ENCODE measurements at regions not wholly inside any gene's neighbourhood (a gene's known extent, or its start where the extent isn't known, plus 50 kb on each side); places are given as distances from the start of the nearest gene placed in this dataset.

- Histone ChIP-seq H3K9me3 (ENCODE audit: control insufficient read depth, low read depth, low read length) (no peaks in the 10 kb centered on the region), H3K4me1 (ENCODE audit: control insufficient read depth, low read depth, low read length) (no peaks in the 10 kb centered on the region), H3K27me3 (ENCODE audit: control insufficient read depth, insufficient read depth, low read length) (no peaks in the 10 kb centered on the region), H3K4me3 (ENCODE audit: low read length) (no peak overlapping the region), H3K27ac (ENCODE audit: low read length) (no peak overlapping the region), H3K36me3 (ENCODE audit: control insufficient read depth, low read depth, low read length) (no peaks in the 10 kb centered on the region), H3K9ac (ENCODE audit: low read length) (no peak overlapping the region)
Observed at GRCh38 chr7:120168066-120168465, 104.9 kb upstream of the KCND2 start.

DNA sequence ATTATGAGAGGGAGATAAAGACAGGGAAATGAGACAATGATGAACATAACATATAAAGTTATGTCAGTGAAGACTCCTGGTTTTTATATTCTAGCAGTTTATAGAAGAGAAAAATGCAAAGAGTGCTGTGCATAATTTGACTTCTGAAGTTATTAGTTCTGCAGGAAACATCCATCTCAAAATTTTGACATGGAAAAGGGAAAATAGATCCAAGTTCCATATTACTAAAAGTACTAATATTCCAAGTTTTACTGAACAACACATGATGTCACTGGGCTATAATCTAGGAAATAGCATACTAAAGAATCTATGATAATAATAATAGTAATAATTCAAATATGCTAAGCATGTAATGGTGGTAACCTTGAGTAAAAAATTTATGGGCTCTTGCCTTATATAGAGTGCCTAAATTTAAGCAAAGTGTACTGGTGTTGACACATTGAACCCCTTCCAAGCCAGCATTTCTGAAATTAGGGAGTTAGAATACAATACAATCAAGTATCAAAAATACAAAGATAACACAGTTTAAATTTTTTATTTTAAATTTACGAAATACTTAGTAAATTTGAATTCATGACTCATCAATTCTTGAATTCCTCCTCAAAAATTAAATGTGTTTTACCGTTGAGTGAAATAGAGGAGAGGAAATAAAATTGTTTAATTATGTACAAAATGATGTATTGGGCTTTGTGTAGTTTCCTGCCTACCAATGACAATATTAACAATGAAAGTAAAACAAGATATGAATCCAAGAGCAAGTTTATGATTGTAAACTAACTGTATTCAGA is 102.8 kb upstream of the KCND2 start:
- Histone ChIP-seq H3K9me3 (ENCODE audit: control insufficient read depth, low read depth, low read length) (no peaks in the 10 kb centered on the region), H3K27ac (ENCODE audit: low read length) (no peak overlapping the region), H3K27me3 (ENCODE audit: control insufficient read depth, insufficient read depth, low read length) (no peaks in the 10 kb centered on the region), H3K36me3 (ENCODE audit: control insufficient read depth, low read depth, low read length) (no peaks in the 10 kb centered on the region), H3K9ac (ENCODE audit: low read length) (no peak overlapping the region), H3K4me3 (ENCODE audit: low read length) (no peak overlapping the region), H3K4me1 (ENCODE audit: control insufficient read depth, low read depth, low read length) (no peaks in the 10 kb centered on the region)

GRCh38 chr7:120170834-120171233 is 102.1 kb upstream of the KCND2 start:
- Histone ChIP-seq H3K27me3 (ENCODE audit: control insufficient read depth, insufficient read depth, low read length) (no peaks in the 10 kb centered on the region), H3K36me3 (ENCODE audit: control insufficient read depth, low read depth, low read length) (no peaks in the 10 kb centered on the region), H3K9ac (ENCODE audit: low read length) (no peak overlapping the region), H3K27ac (ENCODE audit: low read length) (no peak overlapping the region), H3K4me1 (ENCODE audit: control insufficient read depth, low read depth, low read length) (no peaks in the 10 kb centered on the region), H3K9me3 (ENCODE audit: control insufficient read depth, low read depth, low read length) (no peaks in the 10 kb centered on the region), H3K4me3 (ENCODE audit: low read length) (no peak overlapping the region)

DNA sequence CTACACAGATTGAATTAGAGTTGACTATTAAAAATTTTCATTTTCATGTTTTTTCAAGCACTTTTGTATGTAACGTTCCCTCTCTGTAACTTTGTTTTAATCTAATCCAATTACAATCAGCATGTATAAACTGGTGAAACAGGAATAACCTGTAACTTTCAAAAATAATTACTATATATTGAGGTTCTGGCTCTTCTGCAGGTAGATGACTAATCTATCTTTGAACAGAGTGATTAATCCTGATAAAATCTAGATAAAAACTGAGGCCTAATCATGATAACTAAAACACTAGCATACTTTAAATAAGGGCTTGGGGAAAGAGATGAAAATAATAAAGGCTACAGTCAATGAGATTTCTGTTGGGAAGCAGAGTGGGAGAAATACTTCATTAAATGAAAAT is 101.6 kb upstream of the KCND2 start:
- H3K4me3 ChIP-seq (ENCODE audit: low read length), result no peak overlapping the region
- no peak overlapping the region for H3K9ac ChIP-seq (ENCODE audit: low read length)
- no peaks in the 10 kb centered on the region for H3K9me3 ChIP-seq (ENCODE audit: control insufficient read depth, low read depth, low read length)
- H3K4me1 ChIP-seq (ENCODE audit: control insufficient read depth, low read depth, low read length), result no peaks in the 10 kb centered on the region
- no peaks in the 10 kb centered on the region for H3K27me3 ChIP-seq (ENCODE audit: control insufficient read depth, insufficient read depth, low read length)
- no peak overlapping the region for H3K27ac ChIP-seq (ENCODE audit: low read length)
- no peaks in the 10 kb centered on the region for H3K36me3 ChIP-seq (ENCODE audit: control insufficient read depth, low read depth, low read length)

DNA sequence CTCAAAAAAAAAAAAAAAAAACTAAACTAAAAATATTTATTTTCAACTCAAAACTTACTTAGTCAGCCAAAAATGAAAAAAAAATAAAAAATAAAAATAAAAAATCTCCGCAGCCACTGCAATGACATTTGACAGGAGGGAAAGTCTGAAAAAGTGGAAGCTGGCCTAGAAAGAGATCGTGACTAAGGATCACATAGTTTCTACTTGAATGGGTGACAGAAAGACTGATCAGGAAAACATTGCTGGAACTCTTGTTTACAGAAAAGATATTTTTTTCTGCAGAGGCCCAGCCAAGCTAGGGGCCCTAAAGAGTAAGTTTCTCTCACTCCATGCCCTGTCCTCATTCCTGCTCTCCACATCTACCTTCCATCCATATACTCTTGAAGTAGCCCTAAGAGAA is 92.8 kb upstream of the KCND2 start:
- Histone ChIP-seq H3K4me1 (ENCODE audit: control insufficient read depth, low read depth, low read length) (no peaks in the 10 kb centered on the region), H3K9me3 (ENCODE audit: control insufficient read depth, low read depth, low read length) (no peaks in the 10 kb centered on the region), H3K27me3 (ENCODE audit: control insufficient read depth, insufficient read depth, low read length) (no peaks in the 10 kb centered on the region), H3K27ac (ENCODE audit: low read length) (no peak overlapping the region), H3K36me3 (ENCODE audit: control insufficient read depth, low read depth, low read length) (no peaks in the 10 kb centered on the region), H3K9ac (ENCODE audit: low read length) (no peak overlapping the region), H3K4me3 (ENCODE audit: low read length) (no peak overlapping the region)

- no peak overlapping the region for H3K27ac ChIP-seq (ENCODE audit: low read length)
- no peaks in the 10 kb centered on the region for H3K36me3 ChIP-seq (ENCODE audit: control insufficient read depth, low read depth, low read length)
- no peaks in the 10 kb centered on the region for H3K4me1 ChIP-seq (ENCODE audit: control insufficient read depth, low read depth, low read length)
- H3K9me3 ChIP-seq (ENCODE audit: control insufficient read depth, low read depth, low read length), result no peaks in the 10 kb centered on the region
- H3K27me3 ChIP-seq (ENCODE audit: control insufficient read depth, insufficient read depth, low read length), result no peaks in the 10 kb centered on the region
- H3K4me3 ChIP-seq (ENCODE audit: low read length), result no peak overlapping the region
- H3K9ac ChIP-seq (ENCODE audit: low read length), result no peak overlapping the region
Observed at GRCh38 chr7:120181499-120181898, 91.5 kb upstream of the KCND2 start.

DNA sequence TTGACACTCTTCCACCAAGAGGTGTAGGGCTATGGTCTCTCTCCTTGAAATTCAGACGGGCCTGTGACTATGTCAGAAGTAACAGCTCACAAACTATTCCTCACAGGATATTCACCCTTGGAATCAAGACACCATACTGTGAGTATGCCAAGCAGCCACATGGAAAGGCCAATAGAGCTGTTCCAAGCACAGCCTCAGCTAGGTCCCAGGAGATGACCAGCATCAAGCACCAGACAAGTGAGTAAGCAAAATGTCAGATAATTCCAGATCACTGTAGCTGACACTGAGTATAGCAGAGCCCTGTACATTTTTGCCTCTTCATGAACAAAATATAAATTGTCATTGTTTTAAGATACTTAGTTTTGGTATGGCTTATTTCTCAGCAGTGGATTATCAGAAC is 88.1 kb upstream of the KCND2 start:
- Histone ChIP-seq H3K36me3 (ENCODE audit: control insufficient read depth, low read depth, low read length) (no peaks in the 10 kb centered on the region), H3K9ac (ENCODE audit: low read length) (no peak overlapping the region), H3K27me3 (ENCODE audit: control insufficient read depth, insufficient read depth, low read length) (no peaks in the 10 kb centered on the region), H3K9me3 (ENCODE audit: control insufficient read depth, low read depth, low read length) (no peaks in the 10 kb centered on the region), H3K4me1 (ENCODE audit: control insufficient read depth, low read depth, low read length) (peaks cover 8% of the 10 kb centered on the region), H3K4me3 (ENCODE audit: low read length) (no peak overlapping the region), H3K27ac (ENCODE audit: low read length) (no peak overlapping the region)

DNA sequence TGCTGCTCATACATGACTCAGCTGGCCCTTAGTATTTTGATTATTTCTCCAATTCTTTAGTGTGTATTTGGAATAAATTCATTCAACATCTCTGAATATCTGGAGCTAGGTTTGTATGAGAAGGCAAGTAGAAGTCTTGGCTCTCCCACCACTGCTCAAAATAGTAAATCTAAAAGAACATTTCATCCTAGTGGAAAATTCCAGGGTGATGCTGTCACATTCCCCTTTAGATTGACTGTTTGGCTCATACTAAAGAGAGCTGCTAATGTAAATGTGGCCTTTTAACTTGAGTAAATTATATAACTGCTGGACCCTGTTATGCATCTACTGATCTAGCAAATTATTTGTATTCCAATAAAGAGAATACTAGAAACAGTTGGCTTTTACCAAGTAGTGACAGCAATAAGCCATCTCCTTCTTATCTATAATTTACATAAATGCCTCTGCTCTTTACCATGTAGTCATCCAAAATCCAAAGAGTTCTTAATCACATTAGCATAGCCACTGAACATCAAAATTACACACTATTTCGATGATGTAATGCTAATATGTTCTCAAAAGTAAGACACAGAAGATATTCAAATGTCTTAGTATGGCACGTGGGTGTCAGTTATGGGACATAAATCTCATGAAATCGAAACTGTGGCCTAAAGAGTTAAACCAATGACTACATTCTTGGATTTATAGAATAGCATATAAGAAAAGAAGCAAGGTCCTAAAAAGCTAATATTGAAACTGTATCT is 86.9 kb upstream of the KCND2 start:
- Histone ChIP-seq H3K4me1 (ENCODE audit: control insufficient read depth, low read depth, low read length) (peaks cover 20% of the 10 kb centered on the region), H3K9ac (ENCODE audit: low read length) (no peak overlapping the region), H3K4me3 (ENCODE audit: low read length) (no peak overlapping the region), H3K27ac (ENCODE audit: low read length) (no peak overlapping the region), H3K36me3 (ENCODE audit: control insufficient read depth, low read depth, low read length) (no peaks in the 10 kb centered on the region), H3K27me3 (ENCODE audit: control insufficient read depth, insufficient read depth, low read length) (no peaks in the 10 kb centered on the region), H3K9me3 (ENCODE audit: control insufficient read depth, low read depth, low read length) (no peaks in the 10 kb centered on the region)

- no peaks in the 10 kb centered on the region for H3K27me3 ChIP-seq (ENCODE audit: control insufficient read depth, insufficient read depth, low read length)
- H3K9me3 ChIP-seq (ENCODE audit: control insufficient read depth, low read depth, low read length), result no peaks in the 10 kb centered on the region
- H3K4me3 ChIP-seq (ENCODE audit: low read length), result no peak overlapping the region
- no peaks in the 10 kb centered on the region for H3K36me3 ChIP-seq (ENCODE audit: control insufficient read depth, low read depth, low read length)
- peaks cover 20% of the 10 kb centered on the region for H3K4me1 ChIP-seq (ENCODE audit: control insufficient read depth, low read depth, low read length)
- no peak overlapping the region for H3K9ac ChIP-seq (ENCODE audit: low read length)
- no peak overlapping the region for H3K27ac ChIP-seq (ENCODE audit: low read length)
Observed at GRCh38 chr7:120186688-120187087, 86.3 kb upstream of the KCND2 start.

- Histone ChIP-seq H3K27ac (ENCODE audit: low read length) (no peak overlapping the region), H3K4me3 (ENCODE audit: low read length) (no peak overlapping the region), H3K9ac (ENCODE audit: low read length) (no peak overlapping the region), H3K4me1 (ENCODE audit: control insufficient read depth, low read depth, low read length) (peaks cover 20% of the 10 kb centered on the region), H3K9me3 (ENCODE audit: control insufficient read depth, low read depth, low read length) (no peaks in the 10 kb centered on the region), H3K27me3 (ENCODE audit: control insufficient read depth, insufficient read depth, low read length) (no peaks in the 10 kb centered on the region), H3K36me3 (ENCODE audit: control insufficient read depth, low read depth, low read length) (no peaks in the 10 kb centered on the region)
Observed at GRCh38 chr7:120189623-120190022, 83.4 kb upstream of the KCND2 start.

DNA sequence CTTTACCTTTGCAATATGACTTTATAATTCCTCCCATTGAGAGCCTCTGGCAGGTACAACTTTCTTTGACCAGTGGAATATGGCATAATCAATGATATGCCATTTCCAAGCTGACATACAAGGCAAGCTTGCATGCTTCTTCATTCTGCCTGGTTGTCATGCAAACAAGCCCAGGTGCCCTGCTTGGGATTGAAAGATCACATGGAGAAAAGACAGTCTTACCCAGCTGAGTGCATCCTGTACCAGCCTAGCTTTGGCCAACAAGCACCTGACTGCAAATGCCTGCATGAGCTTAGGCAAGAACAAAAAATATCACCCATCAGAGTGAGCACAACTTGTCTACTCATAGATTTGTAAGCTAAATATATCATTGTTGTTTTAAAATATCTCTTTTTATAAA is 82.9 kb upstream of the KCND2 start:
- H3K27ac ChIP-seq (ENCODE audit: low read length), result no peak overlapping the region
- H3K9ac ChIP-seq (ENCODE audit: low read length), result no peak overlapping the region
- H3K4me3 ChIP-seq (ENCODE audit: low read length), result no peak overlapping the region
- H3K36me3 ChIP-seq (ENCODE audit: control insufficient read depth, low read depth, low read length), result no peaks in the 10 kb centered on the region
- no peaks in the 10 kb centered on the region for H3K9me3 ChIP-seq (ENCODE audit: control insufficient read depth, low read depth, low read length)
- H3K4me1 ChIP-seq (ENCODE audit: control insufficient read depth, low read depth, low read length), result peaks cover 20% of the 10 kb centered on the region
- no peaks in the 10 kb centered on the region for H3K27me3 ChIP-seq (ENCODE audit: control insufficient read depth, insufficient read depth, low read length)

DNA sequence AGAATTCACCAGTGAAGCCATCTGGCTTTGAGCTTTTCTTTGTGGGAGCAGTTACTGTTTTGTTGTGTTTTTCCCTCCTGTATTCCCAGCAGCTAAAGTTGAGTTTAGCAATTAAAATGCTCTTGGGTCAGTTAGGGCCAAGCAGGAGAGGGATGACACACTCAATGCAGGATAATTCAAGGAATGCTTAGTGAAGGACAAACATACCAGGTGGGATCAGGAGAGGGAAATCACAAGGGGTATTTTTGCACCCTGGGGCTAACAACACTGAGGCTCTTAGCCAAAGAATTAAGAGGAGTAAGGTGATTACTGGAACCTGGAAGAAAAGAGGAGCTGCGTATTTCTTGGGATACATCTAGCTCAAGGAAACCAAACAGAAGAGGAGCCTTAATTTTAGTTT is 82.4 kb upstream of the KCND2 start:
- Histone ChIP-seq H3K27ac (ENCODE audit: low read length) (peak overlapping the region; percentile 30), H3K4me1 (ENCODE audit: control insufficient read depth, low read depth, low read length) (peaks cover 20% of the 10 kb centered on the region), H3K27me3 (ENCODE audit: control insufficient read depth, insufficient read depth, low read length) (no peaks in the 10 kb centered on the region), H3K9me3 (ENCODE audit: control insufficient read depth, low read depth, low read length) (no peaks in the 10 kb centered on the region), H3K4me3 (ENCODE audit: low read length) (no peak overlapping the region), H3K36me3 (ENCODE audit: control insufficient read depth, low read depth, low read length) (no peaks in the 10 kb centered on the region), H3K9ac (ENCODE audit: low read length) (peak overlapping the region; percentile 7)

All from iPS-18a (cell line).